GM23248 (cell line): ENCODE measurements at regions not wholly inside any gene's neighbourhood (a gene's known extent, or its start where the extent isn't known, plus 50 kb on each side); places are given as distances from the start of the nearest gene placed in this dataset.

Source experiments
- DNase-seq: peaks from one replicate; pipeline ENCODE4 v3.0.0-alpha.2; 2015
- H2AFZ ChIP-seq: fragments of 200-600 bp; sonication (generic); 2 replicates; pipeline ENCODE4 v1.6.1; 2016; ENCODE audit warnings: antibody characterized with exemption
- H3F3A ChIP-seq: fragments of 200-600 bp; sonication (generic); 2 replicates; pipeline ENCODE4 v1.6.1; 2016; ENCODE audit warnings: mild to moderate bottlenecking, antibody characterized with exemption, mixed run types; ENCODE audit not compliant: insufficient read depth
- H3K27ac ChIP-seq: fragments of 200-600 bp; sonication (generic); 2 replicates; pipeline ENCODE4 v1.5.1; 2016; ENCODE audit warnings: mild to moderate bottlenecking
- H3K27me3 ChIP-seq: fragments of 200-600 bp; sonication (generic); replicated peaks from 2 replicates; pipeline ENCODE4 v1.6.1; 2016; ENCODE audit warnings: mild to moderate bottlenecking; ENCODE audit not compliant: insufficient read depth
- H3K36me3 ChIP-seq: fragments of 200-600 bp; sonication (generic); 2 replicates; pipeline ENCODE4 v1.6.1; 2016; ENCODE audit warnings: low read depth, mild to moderate bottlenecking
- H3K4me1 ChIP-seq: fragments of 200-600 bp; sonication (generic); 2 replicates; pipeline ENCODE4 v1.6.1; 2016; ENCODE audit warnings: mild to moderate bottlenecking; ENCODE audit not compliant: insufficient read depth
- H3K4me2 ChIP-seq: fragments of 200-600 bp; sonication (generic); one replicate; pipeline ENCODE4 v1.6.1; 2016; ENCODE audit warnings: mild to moderate bottlenecking; ENCODE audit not compliant: unreplicated experiment
- H3K4me3 ChIP-seq: fragments of 200-600 bp; sonication (generic); 2 replicates; pipeline ENCODE4 v1.5.1; 2016; ENCODE audit warnings: mild to moderate bottlenecking
- H3K79me2 ChIP-seq: fragments of 200-600 bp; sonication (generic); 2 replicates; pipeline ENCODE4 v1.6.1; 2016; ENCODE audit warnings: mild to moderate bottlenecking; ENCODE audit not compliant: insufficient read depth
- H3K9ac ChIP-seq: fragments of 200-600 bp; sonication (generic); 2 replicates; pipeline ENCODE4 v1.6.1; 2016; ENCODE audit warnings: mild to moderate bottlenecking
- H3K9me2 ChIP-seq: fragments of 200-600 bp; sonication (generic); 2 replicates; pipeline ENCODE4 v1.6.1; 2016; ENCODE audit warnings: mixed run types, mild to moderate bottlenecking, moderate library complexity; ENCODE audit not compliant: insufficient read depth
- H3K9me3 ChIP-seq: fragments of 200-600 bp; sonication (generic); one replicate; pipeline ENCODE4 v1.6.1; 2017; ENCODE audit warnings: low read depth
- H4K20me1 ChIP-seq: fragments of 200-600 bp; sonication (generic); 2 replicates; pipeline ENCODE4 v1.6.0; 2016; ENCODE audit not compliant: insufficient read depth
- EZH2 ChIP-seq: fragments of 200-600 bp; sonication (generic); IDR thresholded peaks from 2 replicates; pipeline ENCODE4 v1.6.1; 2018; ENCODE audit warnings: antibody characterized with exemption, mild to moderate bottlenecking; ENCODE audit not compliant: insufficient read depth, poor library complexity, severe bottlenecking
- EZH2phosphoT487 ChIP-seq: fragments of 200-600 bp; sonication (generic); IDR thresholded peaks from 2 replicates; pipeline ENCODE4 v1.6.1; 2018; ENCODE audit warnings: antibody characterized with exemption, moderate library complexity, mild to moderate bottlenecking, low read depth; ENCODE audit not compliant: insufficient read depth
- WGBS, 2 experiments: methylation state at CpG; one replicate each; pipeline ENCODE4 v1.1.6; 2015 to 2017; ENCODE audit warnings: low lambda C conversion rate in 2 of 2, low coverage in 1 of 2; ENCODE audit errors: missing lambda C conversion rate in 2 of 2; 5-methylcytosine and 5-hydroxymethylcytosine counted together
- in situ Hi-C: fragments of 300-500 bp; cut with MboI; formaldehyde crosslinking; loops from 2 replicates; pipeline ENCODE4 v1.15.0; 2020

DNA sequence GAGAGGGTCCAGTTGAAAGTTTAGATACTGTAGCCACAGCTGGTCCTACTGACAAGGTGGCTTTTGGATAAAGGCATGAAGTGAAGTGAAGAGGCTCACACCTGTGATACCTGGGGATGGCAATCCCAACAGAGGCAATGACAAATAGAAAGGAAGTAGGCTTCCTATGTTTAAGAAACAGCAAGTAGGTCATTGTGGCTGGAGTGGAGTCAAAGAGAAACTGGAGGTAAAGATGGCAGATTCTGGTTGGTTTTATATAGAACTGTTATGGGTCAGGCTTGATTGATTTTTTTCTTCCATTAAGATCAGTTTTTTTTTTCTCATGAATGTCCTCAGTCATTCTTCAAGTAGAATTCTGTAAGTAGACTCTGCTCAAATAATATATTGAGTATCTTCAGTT, 79.5 kb downstream of the ANXA1 start:
- H3K36me3 ChIP-seq: no peaks in the 10 kb centered on the region
- no peak overlapping the region for H3K9ac ChIP-seq
- in situ Hi-C loops: no loop called here
- H3K27me3 ChIP-seq: peaks cover 5% of the 10 kb centered on the region; the same call in 1 of the 2 replicates
- no peak for DNase-seq
- no peaks in the 10 kb centered on the region for H3K79me2 ChIP-seq
- H2AFZ ChIP-seq: no peak overlapping the region
- no peak overlapping the region for H3K4me3 ChIP-seq
- no peaks in the 10 kb centered on the region for H3K4me1 ChIP-seq
- H3K27ac ChIP-seq: no peak overlapping the region
- no peaks in the 10 kb centered on the region for H3K9me3 ChIP-seq
- TF ChIP-seq EZH2: no peak
- no peak for TF ChIP-seq EZH2phosphoT487
- H3K9me2 ChIP-seq: no peaks in the 10 kb centered on the region
- H4K20me1 ChIP-seq: no peaks in the 10 kb centered on the region
- no peak overlapping the region for H3K4me2 ChIP-seq
- no peaks in the 10 kb centered on the region for H3F3A ChIP-seq

DNA sequence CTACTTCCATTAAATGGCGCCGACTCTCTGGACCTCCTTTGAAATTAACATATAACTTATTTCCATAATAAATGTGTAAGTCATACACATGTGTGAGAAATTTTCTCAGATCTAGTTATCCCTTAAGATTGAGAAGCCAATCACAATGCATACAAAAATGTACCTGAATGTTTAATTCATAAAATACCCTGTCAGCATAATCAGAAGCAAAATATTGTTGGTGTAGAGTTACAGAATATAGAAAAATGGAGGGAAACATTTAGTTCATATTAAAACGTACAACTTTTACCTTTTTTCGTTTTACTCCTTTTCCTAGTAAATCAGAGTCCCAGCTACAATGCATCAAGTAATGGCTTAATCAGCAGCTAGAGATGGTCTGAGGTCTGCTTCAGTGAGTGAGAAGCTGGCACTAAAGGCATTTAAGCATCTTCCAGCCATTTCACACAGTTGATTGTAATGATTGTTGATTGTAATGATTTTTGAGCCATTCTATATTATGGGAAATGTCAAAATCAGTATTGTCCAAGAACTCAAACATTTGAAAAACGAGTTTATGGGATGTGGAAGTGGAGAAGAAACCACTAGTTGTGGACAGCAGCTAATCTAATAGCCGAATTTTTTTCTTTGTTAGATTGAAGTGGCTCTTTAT, 81.8 kb downstream of the ANXA1 start:
- H3K79me2 ChIP-seq: no peaks in the 10 kb centered on the region
- H3K27me3 ChIP-seq: peaks cover 5% of the 10 kb centered on the region; the same call in 1 of the 2 replicates
- TF ChIP-seq EZH2phosphoT487: no peak
- TF ChIP-seq EZH2: no peak
- no peaks in the 10 kb centered on the region for H3K9me2 ChIP-seq
- no peaks in the 10 kb centered on the region for H4K20me1 ChIP-seq
- H3K4me2 ChIP-seq: no peak overlapping the region
- H3K36me3 ChIP-seq: no peaks in the 10 kb centered on the region
- H3K9ac ChIP-seq: no peak overlapping the region
- 47 to 51% methylated on average over 6 of the region's 6 CpGs for WGBS, 2 experiments
- no peak overlapping the region for H2AFZ ChIP-seq
- H3K4me1 ChIP-seq: no peaks in the 10 kb centered on the region
- no peak for DNase-seq
- H3K4me3 ChIP-seq: no peak overlapping the region
- no peak overlapping the region for H3K27ac ChIP-seq
- in situ Hi-C loops: no loop called here
- no peaks in the 10 kb centered on the region for H3F3A ChIP-seq
- H3K9me3 ChIP-seq: no peaks in the 10 kb centered on the region

DNA sequence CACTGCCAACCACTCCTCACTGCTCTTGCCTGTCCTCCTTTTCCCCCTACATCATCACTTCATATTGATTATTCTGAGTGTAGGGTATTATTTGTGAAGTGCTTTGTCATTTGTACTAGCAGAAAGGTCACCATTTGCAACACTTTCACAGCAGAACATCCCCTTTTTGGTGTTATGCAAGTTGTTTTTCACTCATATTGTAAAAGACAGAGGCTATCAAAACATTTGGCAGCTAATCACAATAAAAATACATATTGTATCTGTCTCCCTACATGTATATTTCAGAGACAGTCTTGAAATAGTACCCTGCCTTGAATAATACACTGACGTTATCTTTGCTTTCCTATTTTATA, 82.3 kb downstream of the ANXA1 start:
- Histone ChIP-seq H3K9me3 (no peaks in the 10 kb centered on the region), H3K79me2 (no peaks in the 10 kb centered on the region), H3K27ac (no peak overlapping the region), H3K27me3 (peaks cover 5% of the 10 kb centered on the region; the same call in 1 of the 2 replicates), H2AFZ (no peak overlapping the region), H3K4me1 (no peaks in the 10 kb centered on the region), H3K9me2 (no peaks in the 10 kb centered on the region), H3K36me3 (no peaks in the 10 kb centered on the region), H3K4me3 (no peak overlapping the region), H3K4me2 (no peak overlapping the region), H3K9ac (no peak overlapping the region), H3F3A (no peaks in the 10 kb centered on the region), H4K20me1 (no peaks in the 10 kb centered on the region)
- in situ Hi-C loops: no loop called here
- WGBS, 2 experiments: 71 to 73% methylated on average over 1 of the region's 1 CpG
- TF ChIP-seq EZH2: no peak
- no peak for TF ChIP-seq EZH2phosphoT487
- DNase-seq: no peak

DNA sequence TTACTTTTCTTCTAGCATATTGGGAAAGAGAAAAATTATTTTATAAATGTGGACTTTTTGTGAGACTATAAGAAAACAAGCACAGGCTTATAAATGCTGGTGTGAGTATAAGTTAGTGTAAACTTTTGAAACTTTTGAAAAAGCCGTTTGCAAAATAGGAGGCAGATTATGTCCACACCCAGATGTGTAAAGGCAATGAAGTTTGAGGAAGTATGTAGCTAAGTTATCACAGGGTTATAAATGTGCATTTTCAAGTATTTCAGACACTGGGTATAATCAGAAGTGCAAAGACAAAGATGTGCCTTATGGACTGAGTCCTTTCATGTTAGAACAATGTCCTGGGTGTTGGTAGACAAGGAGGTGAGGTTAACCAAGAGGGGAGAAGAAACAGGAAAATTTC, 85.5 kb downstream of the ANXA1 start:
- Histone ChIP-seq H3K36me3 (no peaks in the 10 kb centered on the region), H3K9me2 (no peaks in the 10 kb centered on the region), H3K9ac (no peak overlapping the region), H3K4me2 (no peak overlapping the region), H3K79me2 (no peaks in the 10 kb centered on the region), H3K4me1 (no peaks in the 10 kb centered on the region), H3K4me3 (no peak overlapping the region), H3K27me3 (peaks cover 7% of the 10 kb centered on the region; the same call in 1 of the 2 replicates), H3K27ac (no peak overlapping the region), H3K9me3 (no peaks in the 10 kb centered on the region), H3F3A (no peaks in the 10 kb centered on the region), H2AFZ (no peak overlapping the region), H4K20me1 (no peaks in the 10 kb centered on the region)
- in situ Hi-C loops: no loop called here
- 3 to 11% methylated on average over 1 of the region's 1 CpG for WGBS, 2 experiments
- TF ChIP-seq EZH2 (no peak), EZH2phosphoT487 (no peak)
- DNase-seq: no peak
